HEK293 (cell line): ENCODE measurements at regions not wholly inside any gene's neighbourhood (a gene's known extent, or its start where the extent isn't known, plus 50 kb on each side); places are given as distances from the start of the nearest gene placed in this dataset.
A peak's percentile ranks its signal among the peaks of the same experiment; 100 is the strongest.

Experiments used
- CTCF ChIA-PET: fragments of 350-600 bp; formaldehyde crosslinking; extraction: SDS; loops from one replicate; lab custom pipeline; 2021; ENCODE audit warnings: antibody characterized with exemption; lab: Yijun Ruan, JAX
- POLR2A ChIA-PET: fragments of 300-600 bp; formaldehyde crosslinking; extraction: SDS; loops from one replicate; lab custom pipeline; 2020; ENCODE audit warnings: antibody characterized with exemption, inconsistent platforms; lab: Yijun Ruan, JAX
- H3K27ac ChIP-seq: fragments of 200-500 bp; sonication (Bioruptor generic); 2 replicates; pipeline ENCODE4 v1.5.1; 2014; ENCODE audit warnings: low read depth, low read length, control low read depth, inconsistent platforms; ENCODE audit errors: extremely low read depth
- H3K36me3 ChIP-seq, 2 experiments: fragments of 200-500 bp in 1 of 2; sonication (Bioruptor generic) in 1 of 2; 1 replicate in 1 of 2; 2 replicates in 1 of 2; pipeline ENCODE4 v1.5.1; 2014 to 2017; ENCODE audit warnings: inconsistent platforms in 2 of 2, low read length in 2 of 2; ENCODE audit not compliant: control insufficient read depth in 2 of 2, insufficient read depth in 1 of 2
- H3K4me1 ChIP-seq: fragments of 200-500 bp; sonication (Bioruptor generic); 2 replicates; pipeline ENCODE4 v1.5.1; 2014; ENCODE audit warnings: mild to moderate bottlenecking, low read length, inconsistent platforms; ENCODE audit not compliant: control insufficient read depth, insufficient read depth
- H3K4me3 ChIP-seq: 2 replicates; pipeline ENCODE4 v1.5.1; 2011; ENCODE audit warnings: low read depth, mild to moderate bottlenecking, control low read depth, low read length, moderate library complexity
- H3K9me3 ChIP-seq: fragments of 200-500 bp; sonication (Bioruptor generic); 2 replicates; pipeline ENCODE4 v1.5.1; 2014; ENCODE audit warnings: low read depth, low read length, inconsistent platforms; ENCODE audit not compliant: control insufficient read depth, insufficient read depth
- CTCF ChIP-seq: fragments of 450-650 bp; formaldehyde crosslinking; IDR thresholded peaks from 2 replicates; pipeline ENCODE4 v1.5.1; 2016; ENCODE audit warnings: missing biosample characterization, missing genetic modification characterization
- EGR2 ChIP-seq: fragments of 450-650 bp; formaldehyde crosslinking; IDR thresholded peaks from 2 replicates; pipeline ENCODE4 v1.5.1; 2016; ENCODE audit warnings: low read depth, missing biosample characterization, missing genetic modification characterization
- KLF10 ChIP-seq: fragments of 450-650 bp; IDR thresholded peaks from 2 replicates; pipeline ENCODE4 v1.5.1; 2018; ENCODE audit warnings: missing biosample characterization, mild to moderate bottlenecking, missing genetic modification characterization
- PATZ1 ChIP-seq: fragments of 450-650 bp; formaldehyde crosslinking; IDR thresholded peaks from 2 replicates; pipeline ENCODE4 v1.5.1; 2016; ENCODE audit warnings: missing biosample characterization, missing genetic modification characterization
- PBX3 ChIP-seq: sonication (generic); formaldehyde crosslinking; IDR thresholded peaks from 2 replicates; pipeline ENCODE4 v1.8.1; 2022; ENCODE audit warnings: mild to moderate bottlenecking, moderate library complexity, missing genetic modification reagents
- PRDM4 ChIP-seq: fragments of 450-650 bp; formaldehyde crosslinking; IDR thresholded peaks from 2 replicates; pipeline ENCODE4 v1.5.1; 2017; ENCODE audit warnings: missing biosample characterization, missing genetic modification characterization
- SCRT1 ChIP-seq: fragments of 450-650 bp; formaldehyde crosslinking; IDR thresholded peaks from 2 replicates; pipeline ENCODE4 v1.5.1; 2016; ENCODE audit warnings: missing biosample characterization, missing genetic modification characterization, borderline replicate concordance
- SETDB1 ChIP-seq: IDR thresholded peaks from one replicate; pipeline ENCODE4 v1.6.1; 2017; ENCODE audit warnings: mild to moderate bottlenecking, low read length, moderate library complexity, mixed read lengths; ENCODE audit not compliant: insufficient read length
- ZBTB7A ChIP-seq: fragments of 450-650 bp; formaldehyde crosslinking; IDR thresholded peaks from 2 replicates; pipeline ENCODE4 v1.5.1; 2016; ENCODE audit warnings: low read depth, missing biosample characterization, missing genetic modification characterization
- ZNF114 ChIP-seq: fragments of 450-650 bp; formaldehyde crosslinking; IDR thresholded peaks from 2 replicates; pipeline ENCODE4 v1.5.0; 2017; ENCODE audit warnings: missing biosample characterization, missing genetic modification characterization
- ZNF146 ChIP-seq: fragments of 450-650 bp; formaldehyde crosslinking; IDR thresholded peaks from 2 replicates; pipeline ENCODE4 v1.5.1; 2016; ENCODE audit warnings: missing biosample characterization, missing genetic modification characterization
- ZNF148 ChIP-seq: fragments of 450-650 bp; formaldehyde crosslinking; IDR thresholded peaks from 2 replicates; pipeline ENCODE4 v1.5.0; 2017; ENCODE audit warnings: missing biosample characterization, missing genetic modification characterization, borderline replicate concordance
- ZNF157 ChIP-seq: fragments of 450-650 bp; formaldehyde crosslinking; IDR thresholded peaks from 2 replicates; pipeline ENCODE4 v1.5.1; 2016; ENCODE audit warnings: missing biosample characterization, missing genetic modification characterization
- ZNF223 ChIP-seq: fragments of 450-650 bp; formaldehyde crosslinking; IDR thresholded peaks from 2 replicates; pipeline ENCODE4 v1.5.1; 2016; ENCODE audit warnings: missing biosample characterization, missing genetic modification characterization
- ZNF274 ChIP-seq, 2 experiments: fragments of 200-500 bp in 1 of 2; fragments of 450-650 bp in 1 of 2; sonication (Bioruptor generic) in 1 of 2; formaldehyde crosslinking in 1 of 2; IDR thresholded peaks; 2 replicates each; pipeline versions ENCODE4 v1.5.1 to v1.6.1; 2014 to 2016; ENCODE audit warnings: borderline replicate concordance in 1 of 2, inconsistent platforms in 1 of 2, low read length in 1 of 2, missing biosample characterization in 1 of 2, missing genetic modification characterization in 1 of 2
- ZNF335 ChIP-seq: fragments of 450-650 bp; formaldehyde crosslinking; conservative IDR thresholded peaks from 2 replicates; pipeline ENCODE4 v1.5.1; 2016; ENCODE audit warnings: missing biosample characterization, missing genetic modification characterization
- ZNF37A ChIP-seq: fragments of 450-650 bp; IDR thresholded peaks from 2 replicates; pipeline ENCODE4 v1.5.1; 2018; ENCODE audit warnings: missing biosample characterization, missing genetic modification characterization
- ZNF423 ChIP-seq: fragments of 450-650 bp; formaldehyde crosslinking; IDR thresholded peaks from 2 replicates; pipeline ENCODE4 v1.5.1; 2016; ENCODE audit warnings: missing biosample characterization, missing genetic modification characterization
- ZNF449 ChIP-seq: fragments of 450-650 bp; formaldehyde crosslinking; IDR thresholded peaks from 2 replicates; pipeline ENCODE4 v1.5.1; 2017; ENCODE audit warnings: missing biosample characterization, mild to moderate bottlenecking, missing genetic modification characterization, moderate library complexity
- ZNF521 ChIP-seq: fragments of 450-650 bp; formaldehyde crosslinking; IDR thresholded peaks from 2 replicates; pipeline ENCODE4 v1.5.1; 2017; ENCODE audit warnings: missing biosample characterization, mild to moderate bottlenecking, missing genetic modification characterization
- ZNF654 ChIP-seq: fragments of 450-650 bp; formaldehyde crosslinking; IDR thresholded peaks from 2 replicates; pipeline ENCODE4 v1.5.1; 2016; ENCODE audit warnings: low read depth, missing biosample characterization, missing genetic modification characterization
- ZNF701 ChIP-seq: fragments of 450-650 bp; formaldehyde crosslinking; IDR thresholded peaks from 2 replicates; pipeline ENCODE4 v1.5.1; 2016; ENCODE audit warnings: missing biosample characterization, missing genetic modification characterization
- ZNF843 ChIP-seq: fragments of 450-650 bp; formaldehyde crosslinking; IDR thresholded peaks from 2 replicates; pipeline ENCODE4 v1.5.1; 2016; ENCODE audit warnings: missing biosample characterization, missing genetic modification characterization

- no peak for TF ChIP-seq ZNF114 (tag by site-specific recombination)
- no peak for TF ChIP-seq ZNF274 (IDR thresholded peaks at IDR 0.05; ENCODE audit: low read length)
- TF ChIP-seq ZNF274 (tag by site-specific recombination; IDR thresholded peaks at IDR 0.05; ENCODE audit: borderline replicate concordance): no peak
- TF ChIP-seq PATZ1: peak; percentile 82
- TF ChIP-seq KLF10 (tag by site-specific recombination): no peak
- TF ChIP-seq PRDM4: no peak
- no peak for TF ChIP-seq ZBTB7A (tag by site-specific recombination)
- peak; percentile 48; the same call in 1 of the 2 replicates for TF ChIP-seq ZNF449 (tag by site-specific recombination)
- no peak for TF ChIP-seq ZNF701
- TF ChIP-seq ZNF423 (tag by site-specific recombination): peak; percentile 67; the same call in 1 of the 2 replicates
These were observed 219.3 kb upstream of the GSE1 start (continued) for GRCh38 chr16:85393674-85394451.

- Histone ChIP-seq H3K27ac (no peak overlapping the region), H3K9me3 (no peaks in the 10 kb centered on the region), H3K4me1 (peaks cover 19% of the 10 kb centered on the region), H3K36me3 (no peaks in the 10 kb centered on the region), H3K4me3 (no peak overlapping the region)
- POLR2A ChIA-PET: interaction anchor here (0.6 kb wide), 1 partner anchor 73 kb away, joined by 3 read pairs; no protein-coding TSS in a partner anchor
- CTCF ChIA-PET: interaction anchor here (0.5 to 1.8 kb wide), 13 partner anchors 8 to 1438 kb away, joined by 3 to 10 read pairs (median 3); no protein-coding TSS in a partner anchor
- TF ChIP-seq ZNF843 (no peak), ZNF521 (tag by site-specific recombination) (no peak), ZNF157 (tag by site-specific recombination) (no peak), ZNF148 (tag by site-specific recombination) (no peak), EGR2 (tag by site-specific recombination) (peak; percentile 67), SETDB1 (no peak), PBX3 (CRISPR knock-in tag) (no peak), ZNF146 (tag by site-specific recombination) (no peak), CTCF (peak; percentile 17; the same call in 1 of the 2 replicates), SCRT1 (no peak), ZNF654 (tag by site-specific recombination) (no peak), ZNF37A (tag by site-specific recombination) (no peak), ZNF223 (no peak), ZNF335 (tag by site-specific recombination) (peak; percentile 66)
These were observed 218.5 kb upstream of the GSE1 start for GRCh38 chr16:85394456-85395206.
